GM18951 (cell line): ENCODE measurements at regions not wholly inside any gene's neighbourhood (a gene's known extent, or its start where the extent isn't known, plus 50 kb on each side); places are given as distances from the start of the nearest gene placed in this dataset.

Source experiments
- POLR2A ChIP-seq: IDR thresholded peaks from 4 replicates; pipeline ENCODE4 v1.6.1; 2011; ENCODE audit warnings: mild to moderate bottlenecking; ENCODE audit not compliant: insufficient read length, insufficient read depth; ENCODE audit errors: extremely low read depth
- in situ Hi-C: fragments of 300-500 bp; cut with MboI; formaldehyde crosslinking; loops from one replicate; pipeline ENCODE4 v1.12.0; 2022; ENCODE audit warnings: low sequenced_read_pairs, mixed read lengths, inconsistent platforms; ENCODE audit not compliant: unreplicated experiment

GRCh38 chr13:105537113-105537512, 998.3 kb downstream of the EFNB2 start:
- TF ChIP-seq POLR2A = no peak
- in situ Hi-C loops = no loop called here

- in situ Hi-C loops = no loop called here
- no peak for TF ChIP-seq POLR2A
Measured at GRCh38 chr13:105530468-105530867, 1005.0 kb downstream of the EFNB2 start.

- in situ Hi-C loops = no loop called here
- TF ChIP-seq POLR2A = no peak
Measured at GRCh38 chr13:105527127-105527526, 1008.3 kb downstream of the EFNB2 start.

- no peak for TF ChIP-seq POLR2A
- in situ Hi-C loops = no loop called here
Measured at GRCh38 chr13:105519771-105520170, 1015.7 kb downstream of the EFNB2 start.

DNA sequence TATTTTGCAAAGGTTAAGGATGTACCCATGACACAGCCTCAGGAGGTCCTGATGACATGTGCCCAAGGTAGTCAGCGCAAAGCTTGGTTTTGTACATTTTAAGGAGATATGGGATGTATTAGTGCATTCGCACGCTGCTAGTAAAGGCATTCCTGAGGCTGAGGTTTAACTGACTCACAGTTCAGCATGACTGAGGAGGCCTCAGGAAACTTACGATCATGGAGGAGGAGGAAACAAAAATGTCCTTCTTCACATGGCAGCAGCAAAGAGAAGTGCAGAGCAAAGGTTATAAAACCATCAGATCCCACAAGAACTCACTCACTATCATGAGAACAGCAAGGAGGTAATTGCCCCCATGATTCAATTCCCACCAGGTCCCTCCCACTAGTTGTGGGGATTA, 1017.4 kb downstream of the EFNB2 start:
- no peak for TF ChIP-seq POLR2A
- in situ Hi-C loops = no loop called here

GRCh38 chr13:105514401-105514800, 1021.1 kb downstream of the EFNB2 start:
- TF ChIP-seq POLR2A = no peak
- in situ Hi-C loops = no loop called here

GRCh38 chr13:105513448-105513847, 1022.0 kb downstream of the EFNB2 start:
- TF ChIP-seq POLR2A = no peak
- in situ Hi-C loops = no loop called here

GRCh38 chr13:105509981-105510762, 1025.3 kb downstream of the EFNB2 start:
- TF ChIP-seq POLR2A = no peak
- in situ Hi-C loops = no loop called here

GRCh38 chr13:105506463-105506862, 1029.0 kb downstream of the EFNB2 start:
- no peak for TF ChIP-seq POLR2A
- in situ Hi-C loops = no loop called here

DNA sequence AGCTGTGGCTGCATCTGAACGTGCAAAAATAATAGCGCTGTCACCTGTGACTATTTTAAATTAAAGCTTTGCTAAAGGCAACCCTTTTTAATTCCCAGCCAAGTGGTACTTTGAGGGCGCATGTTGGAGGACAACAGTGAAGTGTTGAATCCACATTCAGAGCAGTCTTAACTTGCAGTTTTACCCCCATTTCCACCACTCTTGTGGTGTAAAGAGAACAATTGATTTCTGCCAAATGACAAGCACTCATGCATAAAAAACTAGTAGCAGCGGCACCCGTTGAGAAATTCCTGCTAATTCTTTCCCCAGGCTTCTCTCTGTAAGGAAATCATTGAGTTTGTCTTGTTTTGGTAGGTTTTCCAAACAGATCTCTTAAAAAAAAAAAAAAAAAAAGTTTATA, 1033.3 kb downstream of the EFNB2 start:
- no peak for TF ChIP-seq POLR2A
- in situ Hi-C loops = no loop called here

- TF ChIP-seq POLR2A = no peak
- in situ Hi-C loops = no loop called here
Measured at GRCh38 chr13:105497597-105497996, 1037.9 kb downstream of the EFNB2 start.

- in situ Hi-C loops = no loop called here
- TF ChIP-seq POLR2A = no peak
Measured at GRCh38 chr13:105492216-105492615, 1043.2 kb downstream of the EFNB2 start.

DNA sequence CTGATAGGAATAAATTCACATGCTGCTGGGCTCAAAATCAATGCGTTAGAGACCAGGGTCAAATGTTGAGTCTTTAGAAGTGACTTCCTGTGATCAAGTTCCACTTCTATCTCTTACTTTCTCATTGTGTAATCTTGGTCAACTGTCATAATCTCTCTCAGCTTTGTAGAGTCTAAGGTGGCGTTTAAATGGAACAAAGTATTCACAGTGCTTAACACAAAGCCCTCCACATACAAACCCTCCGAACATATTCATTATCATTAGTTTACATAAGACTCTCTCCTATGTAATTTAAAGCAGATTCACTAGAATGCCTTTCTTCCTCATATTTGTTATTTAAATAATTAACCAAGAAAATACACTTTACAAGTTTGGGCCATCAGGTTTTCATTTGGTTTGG, 1044.1 kb downstream of the EFNB2 start:
- in situ Hi-C loops = no loop called here

DNA sequence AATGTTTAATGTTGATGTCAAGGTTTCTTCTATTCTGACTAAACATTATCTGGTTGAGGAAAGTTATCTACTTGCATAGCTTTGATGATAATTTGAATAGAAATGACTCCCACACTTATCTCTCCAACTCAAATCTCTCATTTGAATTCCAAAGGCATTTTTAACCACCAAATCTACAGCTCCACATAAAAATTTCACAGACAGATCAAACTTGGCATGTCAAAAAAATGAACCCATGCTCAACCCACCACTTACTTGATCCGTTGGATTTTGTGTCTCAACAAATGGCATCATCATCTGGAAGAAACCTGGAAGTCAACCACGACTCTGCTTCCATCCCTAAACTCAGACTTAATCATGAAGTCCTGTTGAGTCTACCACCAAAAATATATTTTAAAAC, 1050.4 kb downstream of the EFNB2 start:
- in situ Hi-C loops = no loop called here
- TF ChIP-seq POLR2A = no peak

More for the DNA sequence above, 1044.1 kb downstream of the EFNB2 start:
- no peak for TF ChIP-seq POLR2A

GRCh38 chr13:105474983-105475610, 1060.4 kb downstream of the EFNB2 start:
- no peak for TF ChIP-seq POLR2A
- in situ Hi-C loops = no loop called here

DNA sequence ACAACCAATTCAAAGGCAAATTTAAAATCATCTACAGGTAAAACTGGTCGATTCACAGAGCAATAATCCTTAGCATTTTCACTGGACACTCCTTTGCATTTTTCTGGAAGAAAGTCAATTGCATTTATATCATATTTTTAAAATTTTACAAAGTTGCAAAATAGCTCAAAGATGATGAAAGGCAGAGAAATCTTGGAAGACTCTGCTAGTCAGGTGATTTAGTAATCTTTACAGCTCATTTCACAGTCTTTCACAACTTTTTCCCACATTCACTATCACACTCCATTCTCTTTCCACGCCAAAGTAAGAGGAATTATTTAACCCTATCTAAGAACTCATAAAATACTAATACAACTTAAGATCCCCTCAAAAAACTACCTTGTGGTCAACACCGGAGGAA, 1063.8 kb downstream of the EFNB2 start:
- TF ChIP-seq POLR2A = no peak
- in situ Hi-C loops = no loop called here
